T-cell (primary cell): ENCODE measurements at regions not wholly inside any gene's neighbourhood (a gene's known extent, or its start where the extent isn't known, plus 50 kb on each side); places are given as distances from the start of the nearest gene placed in this dataset.

Source experiments
- ATAC-seq, 4 experiments: fragments of 200-7000 bp in 3 of 4; fragments of 150-1000 bp in 1 of 4; cut with Tn5 transposase; replicated peaks in 1 of 4; 1 replicate in 3 of 4; 2 replicates in 1 of 4; pipeline ENCODE4 v1.10.0; 2021; ENCODE audit warnings: moderate library complexity in 3 of 4, mild to moderate bottlenecking in 2 of 4, moderate number of reproducible peaks in 1 of 4
- CTCF ChIA-PET, 2 donors: fragments of 300-600 bp; sonication (Branson Sonifier 250); formaldehyde crosslinking; loops; one replicate each; lab custom pipeline; 2022; ENCODE audit warnings: antibody characterized with exemption in 2 of 2; lab: Charles Lee
- POLR2A ChIA-PET, 2 donors: fragments of 300-600 bp; sonication (Branson Sonifier 250); formaldehyde crosslinking; loops; one replicate each; lab custom pipeline; 2022; ENCODE audit warnings: antibody characterized with exemption in 2 of 2; lab: Charles Lee
- DNase-seq, 35 experiments: peaks; one replicate each; pipeline versions ENCODE4 v3.0.0 to v3.0.0-alpha.2; 2013 to 2023
- H3K27ac ChIP-seq: one replicate; pipeline ENCODE4 v1.5.1; 2013; ENCODE audit warnings: low read length
- H3K27me3 ChIP-seq, 2 experiments: replicated peaks in 1 of 2; 1 replicate in 1 of 2; 2 replicates in 1 of 2; pipeline versions ENCODE4 v1.6.1 to v1.7.0; 2013; ENCODE audit warnings: low read length in 1 of 2, mixed read lengths in 1 of 2; ENCODE audit not compliant: control insufficient read depth in 2 of 2, insufficient read depth in 2 of 2; ENCODE audit errors: extremely low read depth in 1 of 2
- H3K36me3 ChIP-seq, 2 donors: 1 replicate in 1 of 2; 2 replicates in 1 of 2; pipeline versions ENCODE4 v1.6.1 to v1.7.0; 2013; ENCODE audit warnings: low read length in 1 of 2; ENCODE audit not compliant: control insufficient read depth in 2 of 2, insufficient read depth in 1 of 2; ENCODE audit errors: extremely low read depth in 1 of 2
- H3K4me1 ChIP-seq, 2 experiments: 1 replicate in 1 of 2; 2 replicates in 1 of 2; pipeline versions ENCODE4 v1.6.1 to v1.7.0; 2013; ENCODE audit warnings: low read length in 2 of 2, mixed read lengths in 1 of 2; ENCODE audit not compliant: insufficient read depth in 2 of 2, control insufficient read depth in 1 of 2; ENCODE audit errors: extremely low read depth in 1 of 2
- H3K4me3 ChIP-seq, 2 donors: 1 replicate in 1 of 2; 2 replicates in 1 of 2; pipeline versions ENCODE4 v1.5.1 to v1.7.0; 2013; ENCODE audit warnings: mild to moderate bottlenecking in 2 of 2, low read length in 1 of 2, moderate library complexity in 1 of 2; ENCODE audit not compliant: control insufficient read depth in 1 of 2; ENCODE audit errors: extremely low read depth in 1 of 2
- H3K9me3 ChIP-seq: 2 replicates; pipeline ENCODE4 v1.7.0; 2013
- H3K27ac Mint-ChIP-seq, 2 donors: one replicate each; pipeline ENCODE4 v1.8.0; 2020 to 2021; ENCODE audit warnings: mild to moderate bottlenecking in 2 of 2, mixed read lengths in 2 of 2
- H3K27me3 Mint-ChIP-seq, 2 donors: one replicate each; pipeline ENCODE4 v1.8.0; 2021 to 2022; ENCODE audit warnings: mixed read lengths in 2 of 2
- H3K36me3 Mint-ChIP-seq: one replicate; pipeline ENCODE4 v1.8.0; 2021; ENCODE audit warnings: mixed read lengths
- H3K4me1 Mint-ChIP-seq, 3 donors: one replicate each; pipeline ENCODE4 v1.8.0; 2020 to 2022; ENCODE audit warnings: mixed read lengths in 3 of 3, mild to moderate bottlenecking in 1 of 3
- H3K4me3 Mint-ChIP-seq, 3 donors: one replicate each; pipeline ENCODE4 v1.8.0; 2020 to 2022; ENCODE audit warnings: mild to moderate bottlenecking in 3 of 3, mixed read lengths in 3 of 3, moderate library complexity in 3 of 3
- H3K9me3 Mint-ChIP-seq, 3 donors: one replicate each; pipeline ENCODE4 v1.8.0; 2020 to 2022; ENCODE audit warnings: mixed read lengths in 3 of 3
- WGBS: methylation state at CpG from one replicate; pipeline ENCODE4 v1.1.5; 2013; ENCODE audit warnings: missing lambda C conversion rate; ENCODE audit not compliant: insufficient coverage; 5-methylcytosine and 5-hydroxymethylcytosine counted together

GRCh38 chr1:233480198-233480597 lies 133.7 kb upstream of the KCNK1 start:
- ChIA-PET POLR2A (no interaction called here), CTCF (interaction anchor here in 1 of 2 donors (0.6 kb wide), 1 partner anchor 24 kb away, joined by 3 read pairs; no protein-coding TSS in a partner anchor)
- H3K9me3 ChIP-seq: no peaks in the 10 kb centered on the region
- no peaks in the 10 kb centered on the region for H3K4me1 ChIP-seq
- Mint-ChIP-seq H3K4me3 (no peak overlapping the region), H3K27me3 (peaks cover 12 to 20% of the 10 kb centered on the region in 2 donors), H3K4me1 (no peaks in the 10 kb centered on the region), H3K27ac (no peak overlapping the region), H3K36me3 (no peaks in the 10 kb centered on the region), H3K9me3 (peaks cover 0 to under 1% (median 0%) of the 10 kb centered on the region in 3 donors)
- no peak for DNase-seq
- no peaks in the 10 kb centered on the region for H3K36me3 ChIP-seq
- H3K27ac ChIP-seq: no peak overlapping the region
- 73% methylated on average over 3 of the region's 7 CpGs for WGBS
- no peak overlapping the region for H3K4me3 ChIP-seq
- no peak for ATAC-seq
- H3K27me3 ChIP-seq: peaks cover 0 to 3% of the 10 kb centered on the region in 2 experiments

DNA sequence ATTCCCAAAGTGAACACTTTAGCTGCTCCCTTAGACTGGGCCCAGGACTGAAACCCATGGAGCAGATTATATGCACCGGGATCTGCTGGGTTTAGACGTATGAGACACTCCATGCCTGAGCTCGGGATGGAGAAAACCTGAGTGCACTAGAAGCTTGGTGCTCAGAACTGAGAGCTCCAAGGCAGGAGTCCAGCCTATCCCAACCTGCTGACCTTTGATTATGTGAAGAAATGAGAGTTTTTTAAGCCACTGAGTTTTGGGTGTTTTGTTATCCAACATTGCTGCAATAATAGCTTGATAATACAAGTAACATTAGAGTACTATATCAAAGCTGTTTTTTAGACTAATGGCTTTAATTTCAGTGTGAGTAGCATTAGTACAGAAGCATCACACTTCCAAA lies 131.5 kb upstream of the KCNK1 start:
- H3K4me1 ChIP-seq: no peaks in the 10 kb centered on the region
- no peak overlapping the region for H3K27ac ChIP-seq
- DNase-seq (no peak), ATAC-seq (no peak)
- no peak overlapping the region for H3K27ac Mint-ChIP-seq
- WGBS: 84% methylated on average over 3 of the region's 3 CpGs
- no peaks in the 10 kb centered on the region for H3K9me3 ChIP-seq
- H3K4me1 Mint-ChIP-seq: no peaks in the 10 kb centered on the region
- H3K9me3 Mint-ChIP-seq: no peaks in the 10 kb centered on the region
- ChIA-PET CTCF (no interaction called here), POLR2A (no interaction called here)
- no peaks in the 10 kb centered on the region for H3K27me3 ChIP-seq
- H3K36me3 Mint-ChIP-seq: no peaks in the 10 kb centered on the region
- peaks cover 19 to 24% of the 10 kb centered on the region in 2 donors for H3K27me3 Mint-ChIP-seq
- H3K36me3 ChIP-seq: no peaks in the 10 kb centered on the region
- H3K4me3 ChIP-seq: no peak overlapping the region
- H3K4me3 Mint-ChIP-seq: no peak overlapping the region

- Mint-ChIP-seq H3K27me3 (peaks cover 18% of the 10 kb centered on the region in 2 donors), H3K9me3 (no peaks in the 10 kb centered on the region), H3K27ac (no peak overlapping the region), H3K4me1 (no peaks in the 10 kb centered on the region), H3K36me3 (no peaks in the 10 kb centered on the region), H3K4me3 (no peak overlapping the region)
- H3K9me3 ChIP-seq: no peaks in the 10 kb centered on the region
- H3K27me3 ChIP-seq: peaks cover 0 to 1% of the 10 kb centered on the region in 2 experiments
- H3K36me3 ChIP-seq: no peaks in the 10 kb centered on the region
- H3K4me1 ChIP-seq: no peaks in the 10 kb centered on the region
- ChIA-PET POLR2A (no interaction called here), CTCF (no interaction called here)
- no peak overlapping the region for H3K27ac ChIP-seq
- H3K4me3 ChIP-seq: no peak overlapping the region
- ATAC-seq: no peak
- DNase-seq: no peak
Observed at GRCh38 chr1:233485385-233485784, 128.5 kb upstream of the KCNK1 start.

DNA sequence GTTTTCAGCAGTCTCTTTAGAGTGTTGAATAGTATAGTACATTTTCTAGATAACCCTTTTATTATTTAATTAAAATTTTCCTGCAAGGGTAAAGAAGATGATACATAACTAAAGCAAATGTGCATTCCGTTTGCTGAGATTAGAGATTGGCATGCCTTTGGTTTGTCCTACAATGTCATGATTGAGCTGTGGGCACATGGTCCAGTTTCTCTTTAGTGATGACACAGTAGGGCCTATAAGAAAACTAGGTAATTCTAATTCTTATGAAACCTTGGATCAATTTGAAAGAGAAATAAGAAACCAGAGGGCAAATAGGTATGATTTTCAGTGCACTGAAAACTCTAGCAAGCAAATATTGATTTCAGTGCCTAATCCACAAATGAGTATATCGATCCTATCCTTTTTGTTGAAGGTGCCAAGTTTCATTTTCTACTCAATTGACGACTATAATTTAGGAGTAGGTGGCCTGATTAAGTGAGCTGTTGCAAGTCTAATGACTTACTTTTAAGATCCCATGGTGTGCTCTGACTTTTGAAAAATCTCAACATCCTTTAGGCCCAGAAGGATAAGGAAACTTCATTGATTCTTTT lies 128.0 kb upstream of the KCNK1 start:
- H3K27ac ChIP-seq: no peak overlapping the region
- Mint-ChIP-seq H3K4me1 (no peaks in the 10 kb centered on the region), H3K4me3 (no peak overlapping the region), H3K36me3 (no peaks in the 10 kb centered on the region), H3K27me3 (peaks cover 19 to 21% of the 10 kb centered on the region in 2 donors), H3K27ac (no peak overlapping the region), H3K9me3 (no peaks in the 10 kb centered on the region)
- no peaks in the 10 kb centered on the region for H3K9me3 ChIP-seq
- ChIA-PET CTCF (no interaction called here), POLR2A (no interaction called here)
- no peaks in the 10 kb centered on the region for H3K36me3 ChIP-seq
- H3K27me3 ChIP-seq: peaks cover 0 to 4% of the 10 kb centered on the region in 2 experiments
- 14% methylated on average over 1 of the region's 3 CpGs for WGBS
- ATAC-seq: no peak
- H3K4me3 ChIP-seq: no peak overlapping the region
- DNase-seq: no peak
- no peaks in the 10 kb centered on the region for H3K4me1 ChIP-seq

GRCh38 chr1:233487408-233487807 lies 126.5 kb upstream of the KCNK1 start:
- DNase-seq (no peak), ATAC-seq (no peak)
- Histone ChIP-seq H3K27me3 (peaks cover 0 to 4% of the 10 kb centered on the region in 2 experiments), H3K4me3 (no peak overlapping the region), H3K27ac (no peak overlapping the region), H3K4me1 (no peaks in the 10 kb centered on the region), H3K36me3 (no peaks in the 10 kb centered on the region), H3K9me3 (no peaks in the 10 kb centered on the region)
- H3K9me3 Mint-ChIP-seq: no peaks in the 10 kb centered on the region
- POLR2A ChIA-PET: no interaction called here
- H3K4me3 Mint-ChIP-seq: no peak overlapping the region
- CTCF ChIA-PET: no interaction called here
- H3K36me3 Mint-ChIP-seq: no peaks in the 10 kb centered on the region
- H3K27ac Mint-ChIP-seq: no peak overlapping the region
- no peaks in the 10 kb centered on the region for H3K4me1 Mint-ChIP-seq
- peaks cover 20 to 22% of the 10 kb centered on the region in 2 donors for H3K27me3 Mint-ChIP-seq

DNA sequence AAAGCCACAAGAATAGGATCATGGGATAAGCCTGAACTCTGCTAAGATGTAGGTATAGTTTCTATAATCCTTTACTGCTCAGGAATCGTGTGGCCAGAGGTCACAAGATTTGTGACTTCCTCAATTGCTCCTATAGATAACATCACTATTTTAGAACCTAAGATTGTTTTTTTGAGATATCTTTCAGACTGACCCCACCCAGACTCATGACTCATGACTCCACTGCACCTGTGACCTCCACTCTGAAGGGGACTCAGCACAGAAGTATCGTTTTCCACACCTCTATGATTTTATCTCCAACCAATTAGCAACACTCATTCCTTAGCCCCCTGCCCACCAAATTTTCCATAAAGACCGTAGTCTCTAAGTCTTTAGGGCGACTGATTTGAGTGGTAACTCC lies 124.5 kb upstream of the KCNK1 start:
- CTCF ChIA-PET: no interaction called here
- no CpG with 5 or more reads among the region's 4 CpGs for WGBS

GRCh38 chr1:233490488-233490887 lies 123.4 kb upstream of the KCNK1 start:
- peaks cover 16 to 20% of the 10 kb centered on the region in 2 donors for H3K27me3 Mint-ChIP-seq
- CTCF ChIA-PET: no interaction called here

More for the DNA sequence above, 124.5 kb upstream of the KCNK1 start:
- Mint-ChIP-seq H3K9me3 (no peaks in the 10 kb centered on the region), H3K36me3 (no peaks in the 10 kb centered on the region), H3K4me3 (no peak overlapping the region), H3K27me3 (peaks cover 16 to 22% of the 10 kb centered on the region in 2 donors), H3K4me1 (no peaks in the 10 kb centered on the region), H3K27ac (no peak overlapping the region)
- Histone ChIP-seq H3K9me3 (no peaks in the 10 kb centered on the region), H3K27ac (no peak overlapping the region), H3K4me3 (no peak overlapping the region), H3K4me1 (no peaks in the 10 kb centered on the region), H3K27me3 (peaks cover 0 to 4% of the 10 kb centered on the region in 2 experiments), H3K36me3 (no peaks in the 10 kb centered on the region)
- POLR2A ChIA-PET: no interaction called here
- DNase-seq: no peak
- ATAC-seq: no peak

More at GRCh38 chr1:233490488-233490887, 123.4 kb upstream of the KCNK1 start:
- DNase-seq (no peak), ATAC-seq (no peak)
- no peak overlapping the region for H3K27ac ChIP-seq
- H3K4me1 ChIP-seq: no peaks in the 10 kb centered on the region
- H3K27me3 ChIP-seq: peaks cover 0 to 4% of the 10 kb centered on the region in 2 experiments
- H3K36me3 ChIP-seq: no peaks in the 10 kb centered on the region
- no peaks in the 10 kb centered on the region for H3K4me1 Mint-ChIP-seq
- no peak overlapping the region for H3K4me3 Mint-ChIP-seq
- H3K9me3 Mint-ChIP-seq: peaks cover 0 to under 1% (median 0%) of the 10 kb centered on the region in 3 donors
- H3K4me3 ChIP-seq: no peak overlapping the region
- POLR2A ChIA-PET: no interaction called here
- H3K27ac Mint-ChIP-seq: no peak overlapping the region
- 60% methylated on average over 1 of the region's 2 CpGs for WGBS
- no peaks in the 10 kb centered on the region for H3K36me3 Mint-ChIP-seq
- no peaks in the 10 kb centered on the region for H3K9me3 ChIP-seq
